H9 (cell line): ENCODE measurements at regions not wholly inside any gene's neighbourhood (a gene's known extent, or its start where the extent isn't known, plus 50 kb on each side); places are given as distances from the start of the nearest gene placed in this dataset.

ENCODE experiments used
- DNase-seq: peaks from one replicate; pipeline ENCODE4 v3.0.0-alpha.2; 2017
- H2AFZ ChIP-seq: one replicate; pipeline ENCODE4 v1.6.1; 2013; ENCODE audit warnings: mild to moderate bottlenecking, low read length, control low read depth, moderate library complexity
- H2AK5ac ChIP-seq: 2 replicates; pipeline ENCODE4 v1.6.1; 2013; ENCODE audit warnings: low read length, control low read depth, mixed read lengths; ENCODE audit not compliant: insufficient read length
- H2BK120ac ChIP-seq: one replicate; pipeline ENCODE4 v1.6.1; 2013; ENCODE audit warnings: low read depth, mild to moderate bottlenecking, low read length, control low read depth, inconsistent platforms; ENCODE audit not compliant: poor library complexity, severe bottlenecking
- H2BK12ac ChIP-seq: 2 replicates; pipeline ENCODE4 v1.6.1; 2013; ENCODE audit warnings: low read length, control low read depth, mixed read lengths, low read depth; ENCODE audit not compliant: insufficient read length
- H2BK15ac ChIP-seq: 2 replicates; pipeline ENCODE4 v1.6.1; 2013; ENCODE audit warnings: low read depth, low read length, control low read depth
- H2BK20ac ChIP-seq: one replicate; pipeline ENCODE4 v1.6.1; 2013; ENCODE audit warnings: low read depth, mild to moderate bottlenecking, low read length, control low read depth, inconsistent platforms; ENCODE audit not compliant: poor library complexity, severe bottlenecking
- H2BK5ac ChIP-seq: 2 replicates; pipeline ENCODE4 v1.6.1; 2013; ENCODE audit warnings: low read length, control low read depth, mixed read lengths; ENCODE audit not compliant: insufficient read length
- H3K14ac ChIP-seq: 2 replicates; pipeline ENCODE4 v1.6.1; 2013; ENCODE audit warnings: low read length, control low read depth; ENCODE audit not compliant: insufficient read depth
- H3K18ac ChIP-seq: 2 replicates; pipeline ENCODE4 v1.6.1; 2013; ENCODE audit warnings: low read depth, mild to moderate bottlenecking, mixed read lengths, low read length, control low read depth; ENCODE audit not compliant: insufficient read length
- H3K23ac ChIP-seq: 2 replicates; pipeline ENCODE4 v1.6.1; 2013; ENCODE audit warnings: low read length, control low read depth, mixed read lengths, low read depth; ENCODE audit not compliant: insufficient read length
- H3K23me2 ChIP-seq: 2 replicates; pipeline ENCODE4 v1.6.1; 2013; ENCODE audit warnings: low read depth, mild to moderate bottlenecking, mixed read lengths, low read length, control low read depth; ENCODE audit not compliant: insufficient read length, poor library complexity, severe bottlenecking
- H3K27ac ChIP-seq: 2 replicates; pipeline ENCODE4 v1.5.1; 2013; ENCODE audit warnings: low read length, control low read depth, mixed read lengths, low read depth; ENCODE audit not compliant: insufficient read length
- H3K27me3 ChIP-seq: 2 replicates; pipeline ENCODE4 v1.6.1; 2013; ENCODE audit warnings: low read length, control low read depth, inconsistent platforms; ENCODE audit not compliant: insufficient read depth
- H3K4ac ChIP-seq: 2 replicates; pipeline ENCODE4 v1.6.1; 2013; ENCODE audit warnings: low read depth, mild to moderate bottlenecking, control low read depth, inconsistent platforms, low read length, moderate library complexity
- H3K4me1 ChIP-seq: 2 replicates; pipeline ENCODE4 v1.6.1; 2013; ENCODE audit warnings: low read length, control low read depth, inconsistent platforms; ENCODE audit not compliant: insufficient read depth
- H3K4me2 ChIP-seq: 2 replicates; pipeline ENCODE4 v1.6.1; 2013; ENCODE audit warnings: low read length, control low read depth, mixed read lengths; ENCODE audit not compliant: insufficient read length, insufficient read depth
- H3K56ac ChIP-seq: 2 replicates; pipeline ENCODE4 v1.6.1; 2013; ENCODE audit warnings: low read depth, mild to moderate bottlenecking, mixed read lengths, low read length, control low read depth; ENCODE audit not compliant: insufficient read length
- H3K79me1 ChIP-seq: 2 replicates; pipeline ENCODE4 v1.6.1; 2013; ENCODE audit warnings: low read depth, mild to moderate bottlenecking, moderate library complexity, low read length, control low read depth, inconsistent platforms; ENCODE audit not compliant: insufficient read depth, poor library complexity, severe bottlenecking
- H3K79me2 ChIP-seq: 2 replicates; pipeline ENCODE4 v1.6.1; 2013; ENCODE audit warnings: low read length, control low read depth, inconsistent platforms; ENCODE audit not compliant: insufficient read depth
- H3K9ac ChIP-seq: 2 replicates; pipeline ENCODE4 v1.6.1; 2013; ENCODE audit warnings: low read length, control low read depth, mixed read lengths; ENCODE audit not compliant: insufficient read length; ENCODE audit errors: extremely low read depth
- H3K9me3 ChIP-seq: one replicate; pipeline ENCODE4 v1.6.1; 2013; ENCODE audit warnings: low read depth, low read length, inconsistent platforms; ENCODE audit not compliant: control insufficient read depth
- H3T11ph ChIP-seq: one replicate; pipeline ENCODE4 v1.6.1; 2013; ENCODE audit warnings: mild to moderate bottlenecking, low read length, control low read depth, inconsistent platforms
- H4K20me1 ChIP-seq: one replicate; pipeline ENCODE4 v1.6.1; 2013; ENCODE audit not compliant: control insufficient read depth, insufficient read length, insufficient read depth
- H4K5ac ChIP-seq: 2 replicates; pipeline ENCODE4 v1.6.1; 2013; ENCODE audit warnings: low read depth, mild to moderate bottlenecking, mixed read lengths, low read length, control low read depth; ENCODE audit not compliant: insufficient read length
- H4K8ac ChIP-seq: replicated peaks from 2 replicates; pipeline ENCODE4 v1.6.1; 2013; ENCODE audit warnings: low read length, control low read depth, mixed read lengths, low read depth; ENCODE audit not compliant: insufficient read length
- H4K91ac ChIP-seq: 2 replicates; pipeline ENCODE4 v1.6.1; 2013; ENCODE audit warnings: low read depth, mild to moderate bottlenecking, moderate library complexity, mixed read lengths, low read length, control low read depth; ENCODE audit not compliant: insufficient read length
- H3K27ac Mint-ChIP-seq, 3 experiments: 2 replicates in 2 of 3; 3 replicates in 1 of 3; pipeline ENCODE4 v1.8.0; 2020 to 2021; ENCODE audit warnings: mixed read lengths in 3 of 3, mild to moderate bottlenecking in 1 of 3, moderate library complexity in 1 of 3
- H3K27me3 Mint-ChIP-seq: 2 replicates; pipeline ENCODE4 v1.8.0; 2021; ENCODE audit warnings: low read depth, mild to moderate bottlenecking, moderate library complexity, mixed read lengths
- H3K36me3 Mint-ChIP-seq, 3 experiments: 2 replicates in 2 of 3; 3 replicates in 1 of 3; pipeline ENCODE4 v1.8.0; 2020 to 2021; ENCODE audit warnings: low read depth in 3 of 3, mixed read lengths in 3 of 3; ENCODE audit not compliant: insufficient read depth in 1 of 3
- H3K4me1 Mint-ChIP-seq, 2 experiments: 2 replicates each; pipeline ENCODE4 v1.8.0; 2020; ENCODE audit warnings: mixed read lengths in 2 of 2
- H3K4me3 Mint-ChIP-seq, 2 experiments: 2 replicates in 1 of 2; 3 replicates in 1 of 2; pipeline ENCODE4 v1.8.0; 2020 to 2021; ENCODE audit warnings: mild to moderate bottlenecking in 2 of 2, mixed read lengths in 2 of 2, moderate library complexity in 1 of 2
- H3K9me3 Mint-ChIP-seq, 2 experiments: 2 replicates in 1 of 2; 3 replicates in 1 of 2; pipeline ENCODE4 v1.8.0; 2020; ENCODE audit warnings: mild to moderate bottlenecking in 2 of 2, mixed read lengths in 2 of 2, moderate library complexity in 1 of 2
- CTCF ChIP-seq: fragments of 200-600 bp; sonication (generic); conservative IDR thresholded peaks from 3 replicates; pipeline ENCODE4 v1.8.0; 2021; ENCODE audit warnings: antibody characterized with exemption, mild to moderate bottlenecking
- WGBS: extraction: QIAGEN DNeasy Blood & Tissue Kit; methylation state at CpG from one replicate; pipeline ENCODE4 v1.1.7; 2013; ENCODE audit warnings: missing lambda C conversion rate, low lambda C conversion rate, mixed read lengths; ENCODE audit not compliant: insufficient read length; ENCODE audit errors: extremely low coverage; 5-methylcytosine and 5-hydroxymethylcytosine counted together

- Histone ChIP-seq H2AFZ (no peak overlapping the region), H3K23me2 (no peaks in the 10 kb centered on the region), H3K27me3 (no peaks in the 10 kb centered on the region), H4K20me1 (no peaks in the 10 kb centered on the region), H3K23ac (no peak overlapping the region), H4K8ac (no peak overlapping the region), H2AK5ac (no peak overlapping the region), H3K56ac (no peak overlapping the region), H3K4ac (no peak overlapping the region), H3K4me2 (no peak overlapping the region), H3K79me2 (no peaks in the 10 kb centered on the region), H2BK20ac (no peak overlapping the region), H3K79me1 (no peaks in the 10 kb centered on the region), H2BK120ac (no peak overlapping the region), H4K91ac (no peak overlapping the region), H3K14ac (no peak overlapping the region), H2BK5ac (no peak overlapping the region), H3K18ac (no peak overlapping the region), H3K9ac (no peak overlapping the region), H3K4me1 (no peaks in the 10 kb centered on the region; the same call in 1 of the 2 replicates), H3K9me3 (no peaks in the 10 kb centered on the region), H3K27ac (no peak overlapping the region), H2BK12ac (no peak overlapping the region), H4K5ac (no peak overlapping the region), H3T11ph (no peak overlapping the region), H2BK15ac (no peak overlapping the region)
- Mint-ChIP-seq H3K9me3 (no peaks in the 10 kb centered on the region), H3K27ac (peak overlapping the region in 1 of 3 experiments; percentile 32; a peak in 1 of 7 replicates), H3K27me3 (no peaks in the 10 kb centered on the region), H3K4me1 (no peaks in the 10 kb centered on the region), H3K36me3 (peaks cover 0 to 1% (median 0%) of the 10 kb centered on the region in 3 experiments; a peak in 1 of 7 replicates), H3K4me3 (no peak overlapping the region)
- WGBS: no CpG with 5 or more reads among the region's 5 CpGs
- no peak for DNase-seq
- TF ChIP-seq CTCF: no peak
Observed at GRCh38 chr2:176734868-176735267, 465.6 kb downstream of the MTX2 start.
